Stomach (tissue), 8 donors: ENCODE measurements at regions not wholly inside any gene's neighbourhood (a gene's known extent, or its start where the extent isn't known, plus 50 kb on each side); places are given as distances from the start of the nearest gene placed in this dataset.

ENCODE experiments used
- DNase-seq, 2 donors: peaks; one replicate each; pipeline versions ENCODE4 v3.0.0 to v3.0.0-alpha.2; 2013 to 2019
- H3K27ac ChIP-seq, 5 donors: fragments of 200-600 bp in 4 of 5; sonication (generic) in 4 of 5; one replicate each; pipeline ENCODE4 v1.5.1; 2013 to 2019; ENCODE audit warnings: mild to moderate bottlenecking in 1 of 5, moderate library complexity in 1 of 5
- H3K27me3 ChIP-seq, 3 donors: fragments of 200-600 bp; sonication (generic); one replicate each; pipeline ENCODE4 v1.5.1; 2017 to 2019; ENCODE audit warnings: mixed run types in 1 of 3
- H3K36me3 ChIP-seq, 4 donors: fragments of 200-600 bp; sonication (generic); 1 replicate in 3 of 4; 2 replicates in 1 of 4; pipeline ENCODE4 v1.5.1; 2016 to 2019
- H3K4me1 ChIP-seq, 4 donors: fragments of 200-600 bp; sonication (generic); one replicate each; pipeline ENCODE4 v1.5.1; 2016 to 2019
- H3K4me3 ChIP-seq, 4 donors: fragments of 200-600 bp; sonication (generic) in 3 of 4; one replicate each; pipeline ENCODE4 v1.5.1; 2016 to 2019; ENCODE audit warnings: mild to moderate bottlenecking in 1 of 4
- H3K9me3 ChIP-seq, 4 donors: fragments of 200-600 bp; sonication (generic); one replicate each; pipeline ENCODE4 v1.5.1; 2016 to 2019
- CTCF ChIP-seq, 7 experiments: fragments of 450-650 bp in 4 of 7; fragments of 200-600 bp in 3 of 7; sonication (generic) in 3 of 7; IDR thresholded peaks; one replicate each; pipeline ENCODE4 v1.5.1; 2016 to 2019; ENCODE audit warnings: antibody characterized with exemption in 7 of 7, control low read depth in 2 of 7, mild to moderate bottlenecking in 1 of 7
- EP300 ChIP-seq: sonication (generic); formaldehyde crosslinking; IDR thresholded peaks from one replicate; pipeline ENCODE4 v1.6.1; 2017; ENCODE audit warnings: antibody characterized with exemption
- POLR2A ChIP-seq, 4 donors: fragments of 450-650 bp; IDR thresholded peaks; one replicate each; pipeline ENCODE4 v1.6.1; 2016; ENCODE audit warnings: antibody characterized with exemption in 4 of 4, control low read depth in 2 of 4, mild to moderate bottlenecking in 1 of 4, moderate library complexity in 1 of 4
- POLR2AphosphoS5 ChIP-seq, 3 donors: sonication (generic); formaldehyde crosslinking; IDR thresholded peaks; one replicate each; pipeline ENCODE4 v1.6.1; 2016; ENCODE audit warnings: antibody characterized with exemption in 3 of 3
- WGBS, 5 donors: extraction: QIAGEN DNeasy Blood & Tissue Kit in 3 of 5; methylation state at CpG; one replicate each; pipeline versions ENCODE4 v1.1.5 to v1.1.7; 2013 to 2018; 5-methylcytosine and 5-hydroxymethylcytosine counted together
- intact Hi-C: fragments of 100-400 bp; cut with DNase I; formaldehyde crosslinking; loops from one replicate; pipeline ENCODE4 v1.15.1; 2023; ENCODE audit warnings: low total_unique reads
- donor health status: healthy with polysubstance abuse.
- donor health status: Bipolar disorder and iron deficiency.
- donor health status: healthy.

DNA sequence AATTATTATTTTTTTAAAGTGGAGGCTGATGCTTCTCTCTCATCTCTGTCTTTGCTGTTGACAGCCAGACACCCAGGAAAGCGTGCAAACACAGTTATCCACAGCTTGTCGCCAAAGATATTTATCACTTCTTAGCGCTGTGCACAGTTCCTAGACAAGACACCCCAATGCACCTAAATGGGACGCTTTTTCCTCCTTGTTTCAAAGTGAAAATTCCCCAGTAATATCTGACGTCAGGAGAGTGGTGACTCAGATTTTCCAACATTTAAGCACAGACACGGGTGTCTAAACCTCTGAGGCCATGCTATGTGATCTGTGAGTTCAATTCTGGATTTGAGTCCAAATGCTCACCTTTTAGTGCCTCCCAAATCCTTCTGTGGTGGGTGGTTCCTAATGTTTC lies 151.6 kb downstream of the EMX2 start:
- peaks cover 0 to 16% (median 0%) of the 10 kb centered on the region in 3 donors for H3K27me3 ChIP-seq
- no peaks in the 10 kb centered on the region for H3K4me1 ChIP-seq
- no peak overlapping the region for H3K27ac ChIP-seq
- no peaks in the 10 kb centered on the region for H3K36me3 ChIP-seq
- WGBS, 5 donors = 49 to 68% (median 62%) methylated on average over 6 of the region's 6 CpGs
- no peaks in the 10 kb centered on the region for H3K9me3 ChIP-seq
- no peak for DNase-seq
- intact Hi-C loops = no loop called here
- TF ChIP-seq POLR2AphosphoS5 (IDR thresholded peaks at IDR 0.05) = no peak
- no peak for TF ChIP-seq EP300
- no peak for TF ChIP-seq CTCF (IDR thresholded peaks at IDR 0.05)
- TF ChIP-seq POLR2A (IDR thresholded peaks at IDR 0.05) = no peak
- no peak overlapping the region for H3K4me3 ChIP-seq

- H3K4me1 ChIP-seq = no peaks in the 10 kb centered on the region
- no peak overlapping the region for H3K27ac ChIP-seq
- TF ChIP-seq POLR2AphosphoS5 (IDR thresholded peaks at IDR 0.05) (no peak), CTCF (IDR thresholded peaks at IDR 0.05) (no peak), POLR2A (IDR thresholded peaks at IDR 0.05) (no peak)
- H3K9me3 ChIP-seq = no peaks in the 10 kb centered on the region
- no peaks in the 10 kb centered on the region for H3K36me3 ChIP-seq
- DNase-seq = no peak
- 82 to 92% (median 86%) methylated on average over 2 of the region's 2 CpGs for WGBS, 5 donors
- H3K27me3 ChIP-seq = peaks cover 0 to 11% (median 0%) of the 10 kb centered on the region in 3 donors
- no peak overlapping the region for H3K4me3 ChIP-seq
- intact Hi-C loops = no loop called here
Observed at GRCh38 chr10:117697402-117697801, 154.9 kb downstream of the EMX2 start.

GRCh38 chr10:117698809-117699208 lies 156.3 kb downstream of the EMX2 start:
- intact Hi-C loops = no loop called here
- no peak for TF ChIP-seq POLR2AphosphoS5 (IDR thresholded peaks at IDR 0.05)
- TF ChIP-seq POLR2A (IDR thresholded peaks at IDR 0.05) = no peak
- TF ChIP-seq CTCF (IDR thresholded peaks at IDR 0.05) = no peak
- TF ChIP-seq EP300 = no peak

GRCh38 chr10:117699436-117700075 lies 157.0 kb downstream of the EMX2 start:
- Histone ChIP-seq H3K4me3 (no peak overlapping the region), H3K4me1 (no peaks in the 10 kb centered on the region), H3K27ac (no peak overlapping the region), H3K36me3 (no peaks in the 10 kb centered on the region), H3K9me3 (no peaks in the 10 kb centered on the region), H3K27me3 (peaks cover 0 to 5% (median 0%) of the 10 kb centered on the region in 3 donors)
- DNase-seq = no peak
- 73 to 82% (median 75%) methylated on average over 7 of the region's 7 CpGs for WGBS, 5 donors
- TF ChIP-seq POLR2AphosphoS5 (IDR thresholded peaks at IDR 0.05) (no peak), CTCF (IDR thresholded peaks at IDR 0.05) (no peak), EP300 (no peak), POLR2A (IDR thresholded peaks at IDR 0.05) (no peak)
- intact Hi-C loops = no loop called here

More at GRCh38 chr10:117698809-117699208, 156.3 kb downstream of the EMX2 start:
- no peaks in the 10 kb centered on the region for H3K4me1 ChIP-seq
- no peak for DNase-seq
- peaks cover 0 to 11% (median 0%) of the 10 kb centered on the region in 3 donors for H3K27me3 ChIP-seq
- no peak overlapping the region for H3K4me3 ChIP-seq
- no peak overlapping the region for H3K27ac ChIP-seq
- H3K9me3 ChIP-seq = no peaks in the 10 kb centered on the region
- no peaks in the 10 kb centered on the region for H3K36me3 ChIP-seq
- 76 to 85% (median 83%) methylated on average over 2 of the region's 2 CpGs for WGBS, 5 donors
